HCT116 (cell line): ENCODE measurements at regions not wholly inside any gene's neighbourhood (a gene's known extent, or its start where the extent isn't known, plus 50 kb on each side); places are given as distances from the start of the nearest gene placed in this dataset.
"Not testable (repeated sequence)": the region's sequence is repeated elsewhere in the genome, so short reads cannot be mapped to it uniquely, and the experiment has no call there.

ENCODE experiments used
- CEBPB ChIP-seq: IDR thresholded peaks from 2 replicates; pipeline ENCODE4 v1.6.1; 2012; ENCODE audit warnings: low read depth
- CTCF ChIP-seq, 3 experiments: fragments of 200-600 bp in 1 of 3; sonication (generic) in 1 of 3; IDR thresholded peaks in 2 of 3; conservative IDR thresholded peaks in 1 of 3; 2 replicates each; pipeline ENCODE4 v1.5.1; 2012 to 2017; ENCODE audit warnings: low read depth in 2 of 3, low read length in 2 of 3, antibody characterized with exemption in 1 of 3, borderline replicate concordance in 1 of 3, control low read depth in 1 of 3, mild to moderate bottlenecking in 1 of 3, mixed read lengths in 1 of 3, mixed run types in 1 of 3, moderate library complexity in 1 of 3; ENCODE audit not compliant: insufficient read depth in 1 of 3
- EGR1 ChIP-seq: IDR thresholded peaks from 2 replicates; pipeline ENCODE4 v1.6.1; 2012; ENCODE audit warnings: low read depth
- EZH2 ChIP-seq: fragments of 200-600 bp; sonication (generic); IDR thresholded peaks from 2 replicates; pipeline ENCODE4 v1.6.1; 2017; ENCODE audit warnings: antibody characterized with exemption, mixed run types
- EZH2phosphoT487 ChIP-seq: fragments of 200-600 bp; IDR thresholded peaks from 2 replicates; pipeline ENCODE4 v1.6.1; 2018; ENCODE audit warnings: antibody characterized with exemption, borderline replicate concordance
- MAX ChIP-seq: IDR thresholded peaks from 2 replicates; pipeline ENCODE4 v1.6.1; 2012
- POLR2A ChIP-seq: IDR thresholded peaks from 2 replicates; pipeline ENCODE4 v1.7.0; 2011; ENCODE audit warnings: borderline replicate concordance; ENCODE audit not compliant: insufficient read depth, insufficient read length; ENCODE audit errors: extremely low read depth
- POLR2AphosphoS5 ChIP-seq: IDR thresholded peaks from 2 replicates; pipeline ENCODE4 v1.6.1; 2011; ENCODE audit warnings: mild to moderate bottlenecking, low read depth, low read length, moderate library complexity
- RAD21 ChIP-seq: IDR thresholded peaks from 2 replicates; pipeline ENCODE4 v1.6.1; 2012; ENCODE audit warnings: low read depth, mild to moderate bottlenecking
- REST ChIP-seq: IDR thresholded peaks from 2 replicates; pipeline ENCODE4 v1.6.1; 2012; ENCODE audit warnings: low read depth
- SIN3A ChIP-seq: IDR thresholded peaks from 2 replicates; pipeline ENCODE4 v1.6.1; 2012; ENCODE audit warnings: low read depth
- TCF7L2 ChIP-seq: IDR thresholded peaks from 2 replicates; pipeline ENCODE4 v1.7.0; 2011; ENCODE audit warnings: borderline replicate concordance, inconsistent platforms; ENCODE audit not compliant: insufficient read depth, insufficient read length; ENCODE audit errors: extremely low read depth
- YY1 ChIP-seq: IDR thresholded peaks from 2 replicates; pipeline ENCODE4 v1.6.1; 2011; ENCODE audit warnings: low read length, low read depth, moderate library complexity, mild to moderate bottlenecking; ENCODE audit not compliant: insufficient replicate concordance; ENCODE audit errors: extremely low read depth
- ZNF274 ChIP-seq: fragments of 200-500 bp; sonication (Bioruptor generic); IDR thresholded peaks from 2 replicates; pipeline ENCODE4 v1.6.1; 2014; ENCODE audit warnings: mild to moderate bottlenecking, low read depth, low read length, inconsistent platforms

- TF ChIP-seq CTCF (IDR thresholded peaks at IDR 0.05 in 2 of 3, conservative IDR thresholded peaks at IDR 0.05 in 1 of 3; ENCODE audit: borderline replicate concordance in 1 of 3, insufficient read depth in 1 of 3, low read depth in 2 of 3, low read length in 2 of 3); MAX; EZH2; ZNF274; YY1; CEBPB; RAD21; POLR2AphosphoS5; TCF7L2; POLR2A; REST; EGR1; SIN3A; EZH2phosphoT487: not testable (repeated sequence)
Observed at GRCh38 chr5:102099083-102099482, 197.0 kb downstream of the SLCO4C1 start.
